Motor neuron (in vitro differentiated cells): ENCODE measurements at regions not wholly inside any gene's neighbourhood (a gene's known extent, or its start where the extent isn't known, plus 50 kb on each side); places are given as distances from the start of the nearest gene placed in this dataset.

Source experiments
- ATAC-seq, 8 experiments: fragments of 200-7000 bp; cut with Tn5 transposase; replicated peaks in 6 of 8; 2 replicates each; pipeline ENCODE4 v1.8.0; 2021; ENCODE audit warnings: mild to moderate bottlenecking in 8 of 8, moderate library complexity in 8 of 8
- H3K27ac ChIP-seq, 2 donors: fragments of 250-450 bp; sonication (Bioruptor Pico); 2 replicates each; pipeline ENCODE4 v1.9.0; 2021; ENCODE audit warnings: antibody characterized with exemption in 2 of 2, mild to moderate bottlenecking in 2 of 2, moderate library complexity in 1 of 2
- H3K4me1 ChIP-seq, 2 donors: fragments of 250-450 bp; sonication (Bioruptor Pico); replicated peaks in 1 of 2; 2 replicates each; pipeline ENCODE4 v1.6.1; 2021; ENCODE audit warnings: antibody characterized with exemption in 2 of 2, mild to moderate bottlenecking in 2 of 2, moderate library complexity in 1 of 2
- H3K4me3 ChIP-seq, 5 donors: fragments of 250-450 bp; sonication (Bioruptor Pico); 2 replicates each; pipeline ENCODE4 v1.9.0; 2021; ENCODE audit warnings: antibody characterized with exemption in 5 of 5, mild to moderate bottlenecking in 5 of 5, moderate library complexity in 4 of 5
- WGBS, 10 experiments: fragments of 450-650 bp; shearing (Covaris generic); methylation state at CpG; one replicate each; pipeline ENCODE4 v1.0.0; 2022; 5-methylcytosine and 5-hydroxymethylcytosine counted together
- in situ Hi-C, 9 experiments: fragments of 400-800 bp; cut with MboI; loops; one replicate each; pipeline ENCODE4 v1.15.0; 2021; ENCODE audit warnings: low sequenced_read_pairs in 9 of 9, low pct_unique_long_range_greater_than_20kb in 2 of 9; ENCODE audit not compliant: unreplicated experiment in 9 of 9

- Histone ChIP-seq H3K4me1 (peaks cover 7 to 20% of the 10 kb centered on the region in 2 donors), H3K27ac (no peak overlapping the region), H3K4me3 (no peak overlapping the region)
- WGBS, 10 experiments: 100% methylated on average over 1 of the region's 18 CpGs; no CpG with 5 or more reads in 9 of the 10 experiments
- in situ Hi-C loops: no loop called here
- no peak for ATAC-seq
Measured at GRCh38 chr9:134260801-134261200, 65.5 kb upstream of the RXRA start.

GRCh38 chr9:134262035-134262434 is 64.2 kb upstream of the RXRA start:
- Histone ChIP-seq H3K4me3 (no peak overlapping the region), H3K27ac (no peak overlapping the region), H3K4me1 (peaks cover 7 to 11% of the 10 kb centered on the region in 2 donors)
- no peak for ATAC-seq
- in situ Hi-C loops: no loop called here
- WGBS, 10 experiments: 72 to 80% (median 80%) methylated on average over 1 to 2 of the region's 10 CpGs; no CpG with 5 or more reads in 7 of the 10 experiments

GRCh38 chr9:134263596-134263995 is 62.7 kb upstream of the RXRA start:
- Histone ChIP-seq H3K27ac (no peak overlapping the region), H3K4me1 (peaks cover 19 to 22% of the 10 kb centered on the region in 2 donors), H3K4me3 (no peak overlapping the region)
- peak in 1 of 8 experiments; percentile 21 for ATAC-seq
- in situ Hi-C loops: no loop called here
- no CpG with 5 or more reads among the region's 11 CpGs for WGBS, 10 experiments

- ATAC-seq: no peak
- Histone ChIP-seq H3K4me1 (peaks cover 23 to 27% of the 10 kb centered on the region in 2 donors), H3K4me3 (no peak overlapping the region), H3K27ac (no peak overlapping the region)
- in situ Hi-C loops: no loop called here
- WGBS, 10 experiments: 20 to 100% (median 60%) methylated on average over 1 of the region's 11 CpGs; no CpG with 5 or more reads in 5 of the 10 experiments
Measured at GRCh38 chr9:134264169-134264568, 62.1 kb upstream of the RXRA start.

GRCh38 chr9:134265078-134265477 is 61.2 kb upstream of the RXRA start:
- Histone ChIP-seq H3K27ac (no peak overlapping the region), H3K4me3 (no peak overlapping the region), H3K4me1 (peaks cover 23 to 29% of the 10 kb centered on the region in 2 donors)
- ATAC-seq: no peak
- in situ Hi-C loops: no loop called here
- 30 to 58% methylated on average over 3 to 5 of the region's 7 CpGs; no CpG with 5 or more reads in 8 of the 10 experiments for WGBS, 10 experiments

GRCh38 chr9:134266418-134266817 is 59.8 kb upstream of the RXRA start:
- peaks cover 23 to 31% of the 10 kb centered on the region in 2 donors for H3K4me1 ChIP-seq
- no peak for ATAC-seq

GRCh38 chr9:134267305-134267880 is 58.9 kb upstream of the RXRA start:
- no peak overlapping the region for H3K4me3 ChIP-seq
- 60 to 100% (median 85%) methylated on average over 1 to 5 of the region's 11 CpGs; no CpG with 5 or more reads in 3 of the 10 experiments for WGBS, 10 experiments
- peaks cover 29 to 33% of the 10 kb centered on the region in 2 donors for H3K4me1 ChIP-seq
- no peak overlapping the region for H3K27ac ChIP-seq
- no peak for ATAC-seq
- in situ Hi-C loops: no loop called here

More at GRCh38 chr9:134266418-134266817, 59.8 kb upstream of the RXRA start:
- Histone ChIP-seq H3K4me3 (no peak overlapping the region), H3K27ac (no peak overlapping the region)
- in situ Hi-C loops: no loop called here
- 10 to 100% (median 82%) methylated on average over 1 to 2 of the region's 2 CpGs for WGBS, 10 experiments

GRCh38 chr9:134267881-134268724 is 58.2 kb upstream of the RXRA start:
- peak in 5 of 8 experiments; percentile 8 to 54 (median 37) for ATAC-seq
- peak overlapping the region in 1 of 2 donors; percentile 38 for H3K27ac ChIP-seq
- H3K4me1 ChIP-seq: peaks cover 29 to 33% of the 10 kb centered on the region in 2 donors
- WGBS, 10 experiments: 46 to 87% (median 63%) methylated on average over 1 to 18 of the region's 28 CpGs; no CpG with 5 or more reads in 1 of the 10 experiments
- H3K4me3 ChIP-seq: no peak overlapping the region
- in situ Hi-C loops: no loop called here

GRCh38 chr9:134268747-134269146 is 57.5 kb upstream of the RXRA start:
- H3K27ac ChIP-seq: peak overlapping the region in 1 of 2 donors; percentile 38
- H3K4me1 ChIP-seq: peaks cover 27 to 29% of the 10 kb centered on the region in 2 donors
- no peak overlapping the region for H3K4me3 ChIP-seq
- in situ Hi-C loops: no loop called here
- ATAC-seq: peak in 4 of 8 experiments; percentile 47 to 66 (median 53)
- WGBS, 10 experiments: 10 to 83% (median 60%) methylated on average over 1 to 6 of the region's 6 CpGs; no CpG with 5 or more reads in 5 of the 10 experiments

- in situ Hi-C loops: no loop called here
- peak; percentile 32 to 64 (median 47) for ATAC-seq
- no peak overlapping the region for H3K4me3 ChIP-seq
- H3K27ac ChIP-seq: no peak overlapping the region
- H3K4me1 ChIP-seq: peaks cover 32 to 39% of the 10 kb centered on the region in 2 donors
- WGBS, 10 experiments: 43 to 81% (median 61%) methylated on average over 1 to 11 of the region's 24 CpGs; no CpG with 5 or more reads in 3 of the 10 experiments
Measured at GRCh38 chr9:134271338-134272301, 54.6 kb upstream of the RXRA start.

- no peak overlapping the region for H3K27ac ChIP-seq
- 11 to 82% (median 79%) methylated on average over 1 to 11 of the region's 21 CpGs; no CpG with 5 or more reads in 4 of the 10 experiments for WGBS, 10 experiments
- in situ Hi-C loops: no loop called here
- H3K4me1 ChIP-seq: peaks cover 38 to 44% of the 10 kb centered on the region in 2 donors
- H3K4me3 ChIP-seq: no peak overlapping the region
- no peak for ATAC-seq
Measured at GRCh38 chr9:134272302-134273023, 53.8 kb upstream of the RXRA start.

GRCh38 chr9:134273647-134274046 is 52.6 kb upstream of the RXRA start:
- no peak overlapping the region for H3K27ac ChIP-seq
- 43 to 100% (median 76%) methylated on average over 1 to 4 of the region's 5 CpGs; no CpG with 5 or more reads in 5 of the 10 experiments for WGBS, 10 experiments
- peaks cover 26 to 33% of the 10 kb centered on the region in 2 donors for H3K4me1 ChIP-seq
- no peak overlapping the region for H3K4me3 ChIP-seq
- no peak for ATAC-seq
- in situ Hi-C loops: no loop called here
